ENCODE measurements at regions not wholly inside any gene's neighbourhood (a gene's known extent, or its start where the extent isn't known, plus 50 kb on each side); places are given as distances from the start of the nearest gene placed in this dataset.
"Not testable (repeated sequence)": the region's sequence is repeated elsewhere in the genome, so short reads cannot be mapped to it uniquely, and the experiment has no call there.

DNA sequence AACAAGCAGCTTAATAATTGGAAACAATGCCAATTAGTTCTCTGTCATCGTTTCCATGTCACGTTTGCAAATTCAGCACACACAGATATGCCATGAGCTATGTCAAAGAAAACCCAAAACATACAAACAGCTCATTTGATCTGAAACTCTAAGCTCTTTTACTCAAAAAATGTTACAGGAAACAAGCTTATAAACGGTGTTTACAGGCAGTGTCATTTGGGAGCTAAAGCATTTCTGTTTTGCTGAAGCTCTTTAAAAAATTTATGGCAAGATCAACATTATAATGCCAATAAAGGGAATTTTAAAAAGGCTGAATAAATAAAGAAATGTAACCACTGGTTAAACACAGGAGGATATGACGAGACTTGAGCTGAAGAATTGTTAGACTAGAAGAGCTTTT is 94.0 kb upstream of the HS3ST2 start:
- TF ChIP-seq, protein P1, sequence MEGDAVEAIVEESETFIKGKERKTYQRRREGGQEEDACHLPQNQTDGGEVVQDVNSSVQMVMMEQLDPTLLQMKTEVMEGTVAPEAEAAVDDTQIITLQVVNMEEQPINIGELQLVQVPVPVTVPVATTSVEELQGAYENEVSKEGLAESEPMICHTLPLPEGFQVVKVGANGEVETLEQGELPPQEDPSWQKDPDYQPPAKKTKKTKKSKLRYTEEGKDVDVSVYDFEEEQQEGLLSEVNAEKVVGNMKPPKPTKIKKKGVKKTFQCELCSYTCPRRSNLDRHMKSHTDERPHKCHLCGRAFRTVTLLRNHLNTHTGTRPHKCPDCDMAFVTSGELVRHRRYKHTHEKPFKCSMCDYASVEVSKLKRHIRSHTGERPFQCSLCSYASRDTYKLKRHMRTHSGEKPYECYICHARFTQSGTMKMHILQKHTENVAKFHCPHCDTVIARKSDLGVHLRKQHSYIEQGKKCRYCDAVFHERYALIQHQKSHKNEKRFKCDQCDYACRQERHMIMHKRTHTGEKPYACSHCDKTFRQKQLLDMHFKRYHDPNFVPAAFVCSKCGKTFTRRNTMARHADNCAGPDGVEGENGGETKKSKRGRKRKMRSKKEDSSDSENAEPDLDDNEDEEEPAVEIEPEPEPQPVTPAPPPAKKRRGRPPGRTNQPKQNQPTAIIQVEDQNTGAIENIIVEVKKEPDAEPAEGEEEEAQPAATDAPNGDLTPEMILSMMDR (IDR thresholded peaks at IDR 0.05; ENCODE audit: borderline replicate concordance, control extremely low read depth, extremely low read depth, insufficient read depth, missing control alignments), result no peak
- in situ Hi-C loops (cut with MboI; ENCODE audit: low sequenced_read_pairs, unreplicated experiment), result no loop called here
- DNase-seq (ENCODE audit: low spot score), result no peak

DNA sequence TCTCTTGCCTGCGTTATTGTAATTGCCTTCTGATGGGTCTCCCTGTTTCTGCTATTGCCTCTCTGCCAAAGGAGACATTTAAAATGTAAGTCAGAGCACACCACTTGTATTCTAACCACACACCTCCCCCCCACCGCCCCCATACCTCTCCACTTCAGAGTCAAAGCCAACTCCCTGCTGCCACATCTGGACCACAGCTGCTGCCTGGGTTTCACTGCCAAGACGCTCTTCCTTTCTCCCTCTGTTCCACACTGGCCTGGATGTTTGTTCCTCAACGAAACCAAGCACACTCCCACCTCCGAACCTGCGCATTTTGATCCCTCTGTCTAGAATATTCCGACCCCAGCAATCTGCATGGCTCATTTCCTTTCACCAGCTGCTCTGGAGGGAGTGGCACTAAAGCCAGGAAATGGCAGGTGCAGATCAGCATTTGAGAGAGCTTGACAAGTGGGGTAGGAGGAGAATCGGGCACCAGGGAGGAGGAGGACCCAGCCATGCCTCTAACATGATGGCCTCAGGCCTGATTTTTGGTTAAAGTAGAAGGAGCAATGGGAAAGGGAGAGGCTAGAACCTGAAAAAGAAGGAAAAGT is 92.4 kb upstream of the HS3ST2 start:
- TF ChIP-seq, protein P1 (IDR thresholded peaks at IDR 0.05; ENCODE audit: borderline replicate concordance, control extremely low read depth, extremely low read depth, insufficient read depth, missing control alignments), result no peak
- in situ Hi-C loops (cut with MboI; ENCODE audit: low sequenced_read_pairs, unreplicated experiment), result no loop called here
- DNase-seq (ENCODE audit: low spot score), result no peak

DNA sequence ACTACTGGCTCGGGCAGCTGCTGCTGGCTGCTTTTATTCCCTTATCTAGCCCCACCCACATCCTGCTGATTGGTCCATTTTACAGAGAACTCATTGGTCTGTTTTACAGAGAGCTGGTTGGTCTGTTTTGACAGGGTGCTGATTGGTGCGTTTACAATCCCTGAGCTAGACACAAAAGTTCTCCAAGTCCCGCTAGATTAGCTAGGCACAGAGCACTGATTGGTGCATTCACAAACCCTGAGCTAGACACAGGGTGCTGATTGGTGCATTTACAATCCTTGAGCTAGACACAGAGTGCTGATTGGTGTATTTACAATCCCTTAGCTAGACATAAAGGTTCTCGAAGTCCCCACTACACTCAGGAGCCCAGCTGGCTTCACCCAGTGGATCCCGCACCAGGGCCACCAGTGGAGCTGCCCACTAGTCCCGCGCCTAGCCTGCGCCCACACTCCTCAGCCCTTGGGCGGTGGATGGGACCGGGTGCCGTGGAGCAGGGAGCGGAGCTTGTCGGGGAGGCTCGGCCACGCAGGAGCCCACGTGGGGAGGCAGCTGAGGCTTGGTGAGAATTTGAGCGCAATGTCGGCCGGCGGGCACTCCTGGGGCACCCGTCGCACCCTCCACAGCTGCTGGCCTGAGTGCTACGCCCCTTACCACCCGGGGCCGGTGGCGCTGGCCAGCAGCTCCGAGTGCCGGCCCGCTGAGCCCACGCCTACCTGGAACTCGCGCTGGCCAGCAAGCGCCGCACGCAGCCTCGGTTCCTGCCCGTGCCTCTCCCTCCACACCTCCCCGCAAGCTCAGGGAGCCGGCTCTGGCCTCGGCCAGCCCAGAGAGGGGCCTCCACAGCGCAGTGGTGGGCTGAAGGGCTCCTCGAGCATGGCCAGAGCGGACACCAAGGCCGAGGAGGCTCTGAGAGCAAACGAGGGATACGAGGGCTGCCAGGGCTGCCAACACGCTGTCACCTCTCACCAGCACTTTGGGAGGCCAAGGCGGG is 91.1 kb upstream of the HS3ST2 start:
- in situ Hi-C loops (cut with MboI; ENCODE audit: low sequenced_read_pairs, unreplicated experiment); DNase-seq (ENCODE audit: low spot score): not testable (repeated sequence)

DNA sequence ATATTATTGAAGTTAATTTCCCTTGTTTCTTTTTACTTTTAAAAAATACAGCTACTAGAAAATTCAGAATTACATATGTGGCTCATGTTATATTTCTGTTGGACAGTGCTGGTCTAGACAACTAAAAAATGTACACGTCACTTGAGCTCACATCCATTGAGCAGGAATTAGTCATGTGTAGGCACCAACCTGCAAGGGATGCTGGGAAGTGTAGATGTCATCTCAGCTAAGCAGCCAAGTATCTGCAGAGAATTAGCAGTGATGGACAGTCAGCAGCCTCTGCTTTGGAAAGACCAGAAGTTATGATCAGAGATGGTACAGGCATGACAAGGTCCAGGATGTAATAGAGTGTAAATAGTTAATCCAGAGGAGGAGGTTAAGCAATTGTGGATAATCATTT is 87.1 kb upstream of the HS3ST2 start:
- DNase-seq (ENCODE audit: low spot score), result no peak
- TF ChIP-seq, protein P1 (IDR thresholded peaks at IDR 0.05; ENCODE audit: borderline replicate concordance, control extremely low read depth, extremely low read depth, insufficient read depth, missing control alignments), result no peak
- in situ Hi-C loops (cut with MboI; ENCODE audit: low sequenced_read_pairs, unreplicated experiment), result no loop called here

DNA sequence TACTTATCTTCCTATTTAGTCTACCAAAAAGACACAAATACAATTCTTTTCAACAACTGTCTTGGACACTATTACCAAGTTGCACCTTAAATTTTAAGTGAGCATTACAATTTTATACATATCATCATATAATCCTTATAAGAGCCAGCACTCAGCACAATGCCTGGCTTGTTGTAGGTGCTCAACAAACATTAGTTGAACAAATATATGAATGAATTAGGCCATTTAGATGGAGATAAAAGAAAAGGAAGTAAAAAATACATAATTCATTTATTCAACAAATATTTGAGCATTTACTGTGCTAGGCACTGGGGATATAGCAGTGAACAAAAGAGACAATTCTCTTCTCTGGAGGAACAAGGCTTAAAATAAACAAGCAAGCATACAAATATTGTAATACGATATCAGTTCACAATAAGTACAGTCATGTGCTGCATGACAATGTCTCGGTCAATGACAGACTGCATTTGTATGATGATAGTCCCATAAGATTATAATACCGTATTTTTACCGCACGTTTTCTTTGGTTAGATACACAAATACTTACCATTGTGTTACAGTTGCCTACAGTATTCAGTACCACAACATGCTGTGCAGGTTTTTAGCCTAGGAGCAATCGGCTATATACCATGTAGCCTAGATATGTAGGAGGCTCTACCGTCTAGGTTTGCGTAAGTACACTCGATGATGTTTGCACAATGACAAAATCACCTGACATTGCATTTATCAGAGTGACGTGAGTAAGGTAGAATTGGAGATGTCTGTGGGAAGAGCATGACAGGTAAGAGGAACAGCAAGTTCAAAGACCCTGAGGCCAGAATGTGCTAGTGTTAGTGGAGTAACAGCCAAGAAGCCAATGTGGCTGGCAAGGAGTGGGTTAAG is 86.4 kb upstream of the HS3ST2 start:
- in situ Hi-C loops (cut with MboI; ENCODE audit: low sequenced_read_pairs, unreplicated experiment), result no loop called here
- TF ChIP-seq, protein P1 (IDR thresholded peaks at IDR 0.05; ENCODE audit: borderline replicate concordance, control extremely low read depth, extremely low read depth, insufficient read depth, missing control alignments), result no peak
- DNase-seq (ENCODE audit: low spot score), result no peak

DNA sequence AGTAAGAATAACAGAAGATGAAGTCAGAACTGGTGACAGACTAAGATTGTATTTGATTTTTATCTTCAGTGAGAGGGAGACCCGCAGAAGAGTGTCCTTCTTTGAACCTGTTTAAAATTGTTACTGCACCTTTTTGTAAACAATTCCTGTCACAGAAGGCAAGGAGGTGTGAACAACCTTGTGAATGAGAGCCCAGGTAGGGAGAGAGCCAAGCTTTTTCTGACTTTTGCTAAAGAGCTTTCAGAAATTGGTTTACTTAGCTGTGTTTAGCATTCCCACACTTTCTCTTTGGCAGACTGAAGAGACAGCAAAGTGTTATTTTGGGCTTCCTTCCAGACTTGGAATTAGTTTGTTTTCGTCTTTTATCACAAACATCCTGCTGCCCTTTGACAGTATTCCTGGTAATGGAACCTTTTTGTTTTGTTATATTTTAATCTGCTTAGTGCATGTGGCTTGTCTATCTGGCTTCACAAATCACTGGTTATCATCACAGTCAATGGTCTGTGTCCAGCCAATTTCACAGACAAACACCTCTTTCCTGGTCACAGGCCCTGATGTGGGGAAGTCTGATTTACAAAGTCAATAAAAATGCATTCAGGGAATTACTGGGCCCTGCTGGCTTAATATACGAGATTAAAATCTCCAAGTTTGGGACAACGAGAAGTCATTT is 85.7 kb upstream of the HS3ST2 start:
- DNase-seq (ENCODE audit: low spot score), result no peak
- in situ Hi-C loops (cut with MboI; ENCODE audit: low sequenced_read_pairs, unreplicated experiment), result no loop called here
- TF ChIP-seq, protein P1 (IDR thresholded peaks at IDR 0.05; ENCODE audit: borderline replicate concordance, control extremely low read depth, extremely low read depth, insufficient read depth, missing control alignments), result no peak
